Mammary epithelial cell (primary cell): ENCODE measurements at regions not wholly inside any gene's neighbourhood (a gene's known extent, or its start where the extent isn't known, plus 50 kb on each side); places are given as distances from the start of the nearest gene placed in this dataset.

Experiments
- CTCF ChIP-seq, 2 donors: IDR thresholded peaks in 1 of 2; conservative IDR thresholded peaks in 1 of 2; 2 replicates each; pipeline ENCODE4 v1.5.1; 2011 to 2012; ENCODE audit warnings: inconsistent platforms in 2 of 2, low read length in 2 of 2, mild to moderate bottlenecking in 2 of 2, control low read depth in 1 of 2, low read depth in 1 of 2; ENCODE audit not compliant: insufficient read depth in 1 of 2; ENCODE audit errors: extremely low read depth in 1 of 2
- EZH2 ChIP-seq: IDR thresholded peaks from 2 replicates; pipeline ENCODE4 v1.6.1; 2012; ENCODE audit warnings: low read length, inconsistent platforms, borderline replicate concordance

- TF ChIP-seq CTCF (conservative IDR thresholded peaks at IDR 0.05 in 1 of 2, IDR thresholded peaks at IDR 0.05 in 1 of 2; ENCODE audit: extremely low read depth in 1 of 2, insufficient read depth in 1 of 2, low read depth in 1 of 2, low read length in 2 of 2) (no peak), EZH2 (no peak)
Measured at GRCh38 chr3:137294839-137295238, 337.1 kb downstream of the IL20RB start.
